H1 (cell line): ENCODE measurements at regions not wholly inside any gene's neighbourhood (a gene's known extent, or its start where the extent isn't known, plus 50 kb on each side); places are given as distances from the start of the nearest gene placed in this dataset.

ENCODE experiments used
- CTCF ChIA-PET: fragments of 300-600 bp; sonication (Branson Sonifier 250); formaldehyde crosslinking; loops from one replicate; lab custom pipeline; 2021; ENCODE audit not compliant: partially characterized antibody; lab: Charles Lee
- POLR2A ChIA-PET: fragments of 300-600 bp; sonication (Branson Sonifier 250); formaldehyde crosslinking; loops from one replicate; lab custom pipeline; 2021; ENCODE audit warnings: inconsistent platforms; ENCODE audit not compliant: partially characterized antibody; lab: Charles Lee
- DNase-seq, 2 experiments: peaks; one replicate each; pipeline versions ENCODE4 v3.0.0 to v3.0.0-alpha.2; 2010 to 2022; ENCODE audit warnings: low spot score in 2 of 2, low read depth in 1 of 2, mixed read lengths in 1 of 2
- FAIRE-seq: peaks from 2 replicates; lab custom pipeline; 2011; peaks lifted over from hg19 to GRCh38; lab: Jason Lieb, UNC
- H2AFZ ChIP-seq: 2 replicates; pipeline ENCODE4 v1.8.1; 2012; ENCODE audit warnings: low read length, inconsistent platforms
- H2AK5ac ChIP-seq: 2 replicates; pipeline ENCODE4 v1.6.1; 2013; ENCODE audit warnings: low read depth, low read length
- H2BK120ac ChIP-seq: replicated peaks from 2 replicates; pipeline ENCODE3; 2013; ENCODE audit warnings: low read depth, low read length, inconsistent platforms
- H2BK12ac ChIP-seq: 2 replicates; pipeline ENCODE4 v1.6.1; 2013; ENCODE audit warnings: low read depth, low read length
- H2BK15ac ChIP-seq: 2 replicates; pipeline ENCODE4 v1.6.1; 2013; ENCODE audit warnings: low read length
- H2BK20ac ChIP-seq: 2 replicates; pipeline ENCODE4 v1.6.1; 2013; ENCODE audit warnings: low read length
- H2BK5ac ChIP-seq: 2 replicates; pipeline ENCODE4 v1.6.1; 2013; ENCODE audit warnings: low read depth, low read length
- H3K14ac ChIP-seq: 2 replicates; pipeline ENCODE4 v1.6.1; 2013; ENCODE audit warnings: inconsistent platforms; ENCODE audit not compliant: insufficient read length
- H3K18ac ChIP-seq: 2 replicates; pipeline ENCODE4 v1.6.1; 2013; ENCODE audit warnings: low read length; ENCODE audit errors: extremely low read depth
- H3K23ac ChIP-seq: 2 replicates; pipeline ENCODE4 v1.6.1; 2013; ENCODE audit warnings: inconsistent platforms; ENCODE audit not compliant: insufficient read length
- H3K23me2 ChIP-seq: 2 replicates; pipeline ENCODE4 v1.6.1; 2013; ENCODE audit warnings: low read depth, low read length
- H3K27ac ChIP-seq: 2 replicates; pipeline ENCODE4 v1.6.1; 2011; ENCODE audit warnings: low read depth, low read length, inconsistent platforms
- H3K27me3 ChIP-seq, 4 experiments: replicated peaks in 1 of 4; 1 replicate in 1 of 4; 2 replicates in 3 of 4; pipeline versions ENCODE4 v1.6.1 to v1.8.1; 2011 to 2013; ENCODE audit warnings: low read length in 3 of 4, mild to moderate bottlenecking in 3 of 4, inconsistent platforms in 2 of 4, mixed read lengths in 2 of 4, moderate library complexity in 1 of 4; ENCODE audit not compliant: control insufficient read depth in 3 of 4, insufficient read depth in 3 of 4; ENCODE audit errors: extremely low read depth in 1 of 4
- H3K36me3 ChIP-seq, 4 experiments: 2 replicates each; pipeline versions ENCODE4 v1.6.1 to v1.8.1; 2011 to 2013; ENCODE audit warnings: mild to moderate bottlenecking in 4 of 4, low read length in 3 of 4, moderate library complexity in 2 of 4, control low read depth in 1 of 4, inconsistent platforms in 1 of 4; ENCODE audit not compliant: insufficient read depth in 4 of 4, control insufficient read depth in 2 of 4
- H3K4ac ChIP-seq: replicated peaks from 2 replicates; pipeline ENCODE3; 2013; ENCODE audit warnings: low read length, low read depth, mixed read lengths, inconsistent platforms; ENCODE audit not compliant: insufficient read length
- H3K4me1 ChIP-seq, 4 experiments: replicated peaks in 1 of 4; 1 replicate in 1 of 4; 2 replicates in 3 of 4; pipeline versions ENCODE4 v1.6.1 to v1.8.1; 2011 to 2013; ENCODE audit warnings: low read length in 3 of 4, inconsistent platforms in 2 of 4, mixed read lengths in 1 of 4; ENCODE audit not compliant: insufficient read depth in 4 of 4, control insufficient read depth in 3 of 4
- H3K4me2 ChIP-seq, 2 experiments: 2 replicates each; pipeline versions ENCODE4 v1.6.1 to v1.8.1; 2011 to 2013; ENCODE audit warnings: low read depth in 2 of 2, low read length in 2 of 2, control low read depth in 1 of 2, inconsistent platforms in 1 of 2, mild to moderate bottlenecking in 1 of 2; ENCODE audit not compliant: insufficient read depth in 1 of 2
- H3K4me3 ChIP-seq, 4 experiments: fragments of 200-600, 300-600 bp in 1 of 4; sonication (generic), shearing (Covaris generic), sonication (Bioruptor Twin) in 1 of 4; 2 replicates each; pipeline versions ENCODE4 v1.5.1 to v1.8.1; 2011 to 2016; ENCODE audit warnings: low read length in 4 of 4, low read depth in 3 of 4, control low read depth in 2 of 4, inconsistent platforms in 2 of 4, mild to moderate bottlenecking in 2 of 4, mixed read lengths in 1 of 4, moderate library complexity in 1 of 4; ENCODE audit not compliant: insufficient read depth in 2 of 4; ENCODE audit errors: extremely low read depth in 1 of 4
- H3K56ac ChIP-seq: replicated peaks from 2 replicates; pipeline ENCODE3; 2013; ENCODE audit warnings: low read depth, mild to moderate bottlenecking, mixed read lengths, low read length, inconsistent platforms; ENCODE audit not compliant: insufficient read length
- H3K79me1 ChIP-seq: 2 replicates; pipeline ENCODE4 v1.6.1; 2013; ENCODE audit warnings: low read depth, low read length, control low read depth
- H3K79me2 ChIP-seq, 2 experiments: 2 replicates each; pipeline versions ENCODE4 v1.6.1 to v1.8.1; 2012 to 2013; ENCODE audit warnings: low read length in 2 of 2, mild to moderate bottlenecking in 2 of 2, inconsistent platforms in 1 of 2; ENCODE audit not compliant: insufficient read depth in 2 of 2, control insufficient read depth in 1 of 2
- H3K9ac ChIP-seq, 4 experiments: replicated peaks in 1 of 4; 1 replicate in 1 of 4; 2 replicates in 3 of 4; pipeline versions ENCODE4 v1.6.1 to v1.8.1; 2011 to 2013; ENCODE audit warnings: low read depth in 3 of 4, low read length in 3 of 4, control low read depth in 2 of 4, mild to moderate bottlenecking in 2 of 4, moderate library complexity in 2 of 4, inconsistent platforms in 1 of 4; ENCODE audit errors: extremely low read depth in 1 of 4
- H3K9me3 ChIP-seq, 2 experiments: 2 replicates each; pipeline versions ENCODE4 v1.6.1 to v1.8.1; 2012 to 2013; ENCODE audit warnings: mild to moderate bottlenecking in 2 of 2, moderate library complexity in 2 of 2, control low read depth in 1 of 2, inconsistent platforms in 1 of 2, low read depth in 1 of 2, low read length in 1 of 2, mixed read lengths in 1 of 2; ENCODE audit not compliant: insufficient read depth in 2 of 2
- H4K20me1 ChIP-seq, 2 experiments: replicated peaks in 1 of 2; 2 replicates each; pipeline versions ENCODE3 to v1.8.1; 2011 to 2013; ENCODE audit warnings: inconsistent platforms in 2 of 2, low read length in 2 of 2, mild to moderate bottlenecking in 1 of 2; ENCODE audit not compliant: insufficient read depth in 2 of 2, control insufficient read depth in 1 of 2
- H4K5ac ChIP-seq: 2 replicates; pipeline ENCODE4 v1.6.1; 2013; ENCODE audit warnings: low read length, low read depth, mixed read lengths, inconsistent platforms; ENCODE audit not compliant: insufficient read length
- H4K8ac ChIP-seq: 2 replicates; pipeline ENCODE4 v1.8.0; 2013; ENCODE audit warnings: mild to moderate bottlenecking, moderate library complexity, low read length, inconsistent platforms; ENCODE audit not compliant: insufficient read depth; ENCODE audit errors: extremely low read depth
- H4K91ac ChIP-seq: replicated peaks from 2 replicates; pipeline ENCODE3; 2013; ENCODE audit warnings: low read length, mixed read lengths, inconsistent platforms; ENCODE audit not compliant: insufficient read length
- CEBPB ChIP-seq: IDR thresholded peaks from 2 replicates; pipeline ENCODE4 v1.6.1; 2012; ENCODE audit warnings: low read depth, low read length
- POLR2A ChIP-seq, 2 experiments: IDR thresholded peaks; 1 replicate in 1 of 2; 2 replicates in 1 of 2; pipeline ENCODE4 v1.6.1; 2011; ENCODE audit warnings: low read depth in 2 of 2, low read length in 2 of 2, mild to moderate bottlenecking in 2 of 2; ENCODE audit errors: control extremely low read depth in 1 of 2
- SRF ChIP-seq: IDR thresholded peaks from 2 replicates; pipeline ENCODE4 v1.6.1; 2011; ENCODE audit warnings: mild to moderate bottlenecking, low read depth, low read length, moderate library complexity
- WGBS, 2 experiments: shearing (Covaris generic) in 1 of 2; methylation state at CpG; one replicate each; pipeline versions ENCODE4 v1.1.6 to v1.1.7; 2013 to 2015; ENCODE audit warnings: low lambda C conversion rate in 2 of 2, mixed read lengths in 2 of 2, inconsistent platforms in 1 of 2, low coverage in 1 of 2, missing lambda C conversion rate in 1 of 2; ENCODE audit not compliant: insufficient replicate concordance in 2 of 2, insufficient coverage in 1 of 2, insufficient read length in 1 of 2; ENCODE audit errors: extremely low coverage in 1 of 2, missing lambda C conversion rate in 1 of 2; 5-methylcytosine and 5-hydroxymethylcytosine counted together
- TF ChIP-seq, protein P1 (sequence below): IDR thresholded peaks from 2 replicates; pipeline ENCODE4 v1.6.1; 2012; ENCODE audit warnings: low read length, inconsistent platforms
- TF ChIP-seq, protein P2 (sequence below): IDR thresholded peaks from 2 replicates; pipeline ENCODE4 v1.6.1; 2012; ENCODE audit warnings: inconsistent platforms

DNA sequence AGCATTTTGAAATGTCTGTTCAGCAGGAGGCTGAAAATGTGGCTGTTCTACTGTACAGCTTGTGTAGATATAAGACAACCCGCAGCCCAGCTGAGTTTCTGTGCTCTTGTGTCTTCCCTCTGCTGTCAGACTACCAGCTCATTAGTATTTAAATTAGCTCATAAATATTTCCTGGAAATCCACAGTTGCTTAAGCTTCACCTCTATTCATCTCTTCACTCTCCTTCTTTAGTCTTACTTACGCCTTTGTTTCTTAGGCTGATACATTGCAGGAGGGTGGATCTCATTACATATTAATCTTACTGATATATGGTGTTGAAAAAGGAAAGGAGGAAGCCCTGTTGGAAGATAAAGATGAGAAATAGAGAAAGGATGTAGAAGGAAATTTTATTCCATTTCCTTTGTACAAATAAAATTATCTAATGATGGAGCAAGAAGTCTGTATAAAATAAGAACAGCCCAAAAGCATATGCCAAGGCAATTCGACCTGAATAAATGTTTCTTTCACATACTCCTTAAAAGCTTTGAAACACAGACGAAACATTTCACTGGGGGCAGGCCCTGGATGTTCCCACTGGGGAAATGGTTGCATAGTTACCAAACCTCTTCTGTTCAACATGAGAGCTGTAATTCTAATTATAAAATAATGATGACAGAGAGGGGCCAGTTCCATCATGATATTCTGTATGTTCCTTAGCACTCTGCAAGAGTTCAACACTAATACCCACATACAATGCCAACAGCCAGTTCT is 111.8 kb upstream of the APC start:
- Histone ChIP-seq H3K36me3 (no peaks in the 10 kb centered on the region), H3K9me3 (no peaks in the 10 kb centered on the region), H2BK15ac (no peak overlapping the region), H3K4ac (no peak overlapping the region), H3K4me2 (no peak overlapping the region), H4K5ac (no peak overlapping the region), H3K23me2 (no peaks in the 10 kb centered on the region), H2BK20ac (no peak overlapping the region), H3K18ac (no peak overlapping the region), H3K4me3 (no peak overlapping the region), H3K56ac (no peak overlapping the region), H4K20me1 (no peaks in the 10 kb centered on the region), H2BK5ac (no peak overlapping the region), H4K8ac (no peak overlapping the region), H3K4me1 (peaks cover 2 to 9% (median 6%) of the 10 kb centered on the region in 4 experiments; a peak in 4 of 7 replicates), H2BK12ac (no peak overlapping the region), H4K91ac (no peak overlapping the region), H2BK120ac (no peak overlapping the region), H3K23ac (no peak overlapping the region), H3K27ac (no peak overlapping the region), H3K79me1 (no peaks in the 10 kb centered on the region), H3K14ac (no peak overlapping the region), H3K79me2 (no peaks in the 10 kb centered on the region), H3K27me3 (no peaks in the 10 kb centered on the region), H2AK5ac (no peak overlapping the region), H2AFZ (no peak overlapping the region), H3K9ac (no peak overlapping the region)
- WGBS, 2 experiments = 85% methylated on average over 4 of the region's 4 CpGs; no CpG with 5 or more reads in 1 of the 2 experiments
- TF ChIP-seq POLR2A (IDR thresholded peaks at IDR 0.05; ENCODE audit: control extremely low read depth in 1 of 2, low read depth in 2 of 2, low read length in 2 of 2) (no peak), SRF (no peak), CEBPB (no peak)
- TF ChIP-seq, protein P1, sequence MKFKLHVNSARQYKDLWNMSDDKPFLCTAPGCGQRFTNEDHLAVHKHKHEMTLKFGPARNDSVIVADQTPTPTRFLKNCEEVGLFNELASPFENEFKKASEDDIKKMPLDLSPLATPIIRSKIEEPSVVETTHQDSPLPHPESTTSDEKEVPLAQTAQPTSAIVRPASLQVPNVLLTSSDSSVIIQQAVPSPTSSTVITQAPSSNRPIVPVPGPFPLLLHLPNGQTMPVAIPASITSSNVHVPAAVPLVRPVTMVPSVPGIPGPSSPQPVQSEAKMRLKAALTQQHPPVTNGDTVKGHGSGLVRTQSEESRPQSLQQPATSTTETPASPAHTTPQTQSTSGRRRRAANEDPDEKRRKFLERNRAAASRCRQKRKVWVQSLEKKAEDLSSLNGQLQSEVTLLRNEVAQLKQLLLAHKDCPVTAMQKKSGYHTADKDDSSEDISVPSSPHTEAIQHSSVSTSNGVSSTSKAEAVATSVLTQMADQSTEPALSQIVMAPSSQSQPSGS = no peak
- TF ChIP-seq, protein P2, sequence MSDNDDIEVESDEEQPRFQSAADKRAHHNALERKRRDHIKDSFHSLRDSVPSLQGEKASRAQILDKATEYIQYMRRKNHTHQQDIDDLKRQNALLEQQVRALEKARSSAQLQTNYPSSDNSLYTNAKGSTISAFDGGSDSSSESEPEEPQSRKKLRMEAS = no peak
- CTCF ChIA-PET = interaction anchor here (1.2 to 1.8 kb wide), 2 partner anchors 9 to 97 kb away, joined by 4 to 8 read pairs; no protein-coding TSS in a partner anchor
- POLR2A ChIA-PET = no interaction called here
- FAIRE-seq = no peak
- DNase-seq = no peak
